ENCODE measurements at regions not wholly inside any gene's neighbourhood (a gene's known extent, or its start where the extent isn't known, plus 50 kb on each side); places are given as distances from the start of the nearest gene placed in this dataset.

- FAIRE-seq, result no peak
Measured at GRCh38 chr14:98819132-98819866, 452.7 kb downstream of the BCL11B start.

- no peak for FAIRE-seq
Measured at GRCh38 chr14:98819867-98820206, 452.2 kb downstream of the BCL11B start.

GRCh38 chr14:98822917-98823316, 449.1 kb downstream of the BCL11B start:
- FAIRE-seq, result no peak

- no peak for FAIRE-seq
Measured at GRCh38 chr14:98826618-98827017, 445.4 kb downstream of the BCL11B start.

GRCh38 chr14:98834119-98834518, 437.9 kb downstream of the BCL11B start:
- FAIRE-seq, result no peak

- FAIRE-seq, result no peak
Measured at GRCh38 chr14:98835051-98835824, 436.8 kb downstream of the BCL11B start.

- no peak for FAIRE-seq
Measured at GRCh38 chr14:98835825-98836100, 436.2 kb downstream of the BCL11B start.

- FAIRE-seq, result no peak
Measured at GRCh38 chr14:98840091-98840490, 431.9 kb downstream of the BCL11B start.

GRCh38 chr14:98840511-98840910, 431.5 kb downstream of the BCL11B start:
- no peak for FAIRE-seq

- no peak for FAIRE-seq
Measured at GRCh38 chr14:98844456-98844855, 427.5 kb downstream of the BCL11B start.

- no peak for FAIRE-seq
Measured at GRCh38 chr14:98847521-98848468, 424.2 kb downstream of the BCL11B start.

GRCh38 chr14:98853063-98853729, 418.8 kb downstream of the BCL11B start:
- FAIRE-seq, result no peak

- FAIRE-seq, result no peak
Measured at GRCh38 chr14:98855926-98856715, 415.9 kb downstream of the BCL11B start.

GRCh38 chr14:98858158-98858557, 413.8 kb downstream of the BCL11B start:
- no peak for FAIRE-seq

- FAIRE-seq, result no peak
Measured at GRCh38 chr14:98858561-98858960, 413.4 kb downstream of the BCL11B start.

- FAIRE-seq, result no peak
Measured at GRCh38 chr14:98859301-98859700, 412.7 kb downstream of the BCL11B start.

- no peak for FAIRE-seq
Measured at GRCh38 chr14:98864211-98864610, 407.8 kb downstream of the BCL11B start.

GRCh38 chr14:98867146-98867545, 404.9 kb downstream of the BCL11B start:
- no peak for FAIRE-seq

GRCh38 chr14:98867726-98868125, 404.3 kb downstream of the BCL11B start:
- no peak for FAIRE-seq

- FAIRE-seq, result no peak
Measured at GRCh38 chr14:98868866-98869265, 403.1 kb downstream of the BCL11B start.

- no peak for FAIRE-seq
Measured at GRCh38 chr14:98871796-98872195, 400.2 kb downstream of the BCL11B start.

- no peak for FAIRE-seq
Measured at GRCh38 chr14:98877065-98877464, 394.9 kb downstream of the BCL11B start.

Measured in G401.6 (cell line).